ENCODE measurements at regions not wholly inside any gene's neighbourhood (a gene's known extent, or its start where the extent isn't known, plus 50 kb on each side); places are given as distances from the start of the nearest gene placed in this dataset.
"Not testable (repeated sequence)": the region's sequence is repeated elsewhere in the genome, so short reads cannot be mapped to it uniquely, and the experiment has no call there.

DNA sequence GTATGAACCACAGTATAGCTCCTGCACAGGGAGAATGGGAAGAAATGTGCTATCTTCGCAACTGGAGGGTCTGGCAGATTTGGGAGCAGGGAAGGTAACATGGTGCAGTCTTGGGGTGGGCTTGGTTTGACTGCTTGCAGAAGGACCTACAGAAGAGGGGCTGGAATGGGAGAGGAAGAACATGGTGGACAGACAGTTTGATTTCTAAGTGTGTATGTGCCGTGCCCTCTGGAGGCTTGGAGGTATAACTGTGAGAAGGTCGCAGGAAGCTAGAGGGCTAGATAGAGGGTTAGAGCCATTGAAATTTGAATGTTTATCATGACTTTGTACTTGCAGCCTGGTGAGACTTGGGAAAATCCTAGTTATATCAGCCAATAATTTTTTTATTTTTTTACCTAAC is 169.2 kb downstream of the SQOR start:
- no peaks in the 10 kb centered on the region for H3K9me3 ChIP-seq (ENCODE audit: insufficient read depth, low read length)
- no peak overlapping the region for H2AFZ ChIP-seq (ENCODE audit: low read depth, low read length, severe bottlenecking)
- H4K20me1 ChIP-seq (ENCODE audit: low read depth, low read length): no peaks in the 10 kb centered on the region
- no peak overlapping the region for H3K9ac ChIP-seq (ENCODE audit: low read length)
- no peaks in the 10 kb centered on the region for H3K79me2 ChIP-seq (ENCODE audit: insufficient read depth, low read length)
- no peak overlapping the region for H3K4me3 ChIP-seq (ENCODE audit: insufficient read depth, low read length, poor library complexity, severe bottlenecking)
- H3K4me2 ChIP-seq (ENCODE audit: low read depth, low read length, poor library complexity, severe bottlenecking): no peak overlapping the region
- TF ChIP-seq CTCF (IDR thresholded peaks at IDR 0.05; ENCODE audit: insufficient read depth, low read length, poor library complexity, severe bottlenecking) (no peak), EZH2phosphoT487 (conservative IDR thresholded peaks at IDR 0.05; ENCODE audit: low read length) (no peak)
- no peaks in the 10 kb centered on the region for H3K9me2 ChIP-seq (replicated peaks; ENCODE audit: insufficient read depth, low read length)
- H3K27ac ChIP-seq (ENCODE audit: low read depth, low read length): no peak overlapping the region
- no peaks in the 10 kb centered on the region for H3K36me3 ChIP-seq (ENCODE audit: low read length)
- no peaks in the 10 kb centered on the region for H3F3A ChIP-seq (ENCODE audit: insufficient read depth)
- no peaks in the 10 kb centered on the region for H3K27me3 ChIP-seq (ENCODE audit: low read length)

GRCh38 chr15:45810201-45810600 is 175.4 kb downstream of the SQOR start:
- no peak overlapping the region for H2AFZ ChIP-seq (ENCODE audit: low read depth, low read length, severe bottlenecking)
- H3K9me2 ChIP-seq (replicated peaks; ENCODE audit: insufficient read depth, low read length): no peaks in the 10 kb centered on the region
- H3F3A ChIP-seq (ENCODE audit: insufficient read depth): no peaks in the 10 kb centered on the region
- H3K27ac ChIP-seq (ENCODE audit: low read depth, low read length): no peak overlapping the region
- H3K27me3 ChIP-seq (ENCODE audit: low read length): no peaks in the 10 kb centered on the region
- H3K4me2 ChIP-seq (ENCODE audit: low read depth, low read length, poor library complexity, severe bottlenecking): no peak overlapping the region
- no peak for TF ChIP-seq CTCF (IDR thresholded peaks at IDR 0.05; ENCODE audit: insufficient read depth, low read length, poor library complexity, severe bottlenecking)
- TF ChIP-seq EZH2phosphoT487 (conservative IDR thresholded peaks at IDR 0.05; ENCODE audit: low read length): no peak
- H3K9me3 ChIP-seq (ENCODE audit: insufficient read depth, low read length): no peaks in the 10 kb centered on the region
- H3K79me2 ChIP-seq (ENCODE audit: insufficient read depth, low read length): no peaks in the 10 kb centered on the region
- no peak overlapping the region for H3K9ac ChIP-seq (ENCODE audit: low read length)
- no peak overlapping the region for H3K4me3 ChIP-seq (ENCODE audit: insufficient read depth, low read length, poor library complexity, severe bottlenecking)
- no peaks in the 10 kb centered on the region for H3K36me3 ChIP-seq (ENCODE audit: low read length)
- H4K20me1 ChIP-seq (ENCODE audit: low read depth, low read length): no peaks in the 10 kb centered on the region

DNA sequence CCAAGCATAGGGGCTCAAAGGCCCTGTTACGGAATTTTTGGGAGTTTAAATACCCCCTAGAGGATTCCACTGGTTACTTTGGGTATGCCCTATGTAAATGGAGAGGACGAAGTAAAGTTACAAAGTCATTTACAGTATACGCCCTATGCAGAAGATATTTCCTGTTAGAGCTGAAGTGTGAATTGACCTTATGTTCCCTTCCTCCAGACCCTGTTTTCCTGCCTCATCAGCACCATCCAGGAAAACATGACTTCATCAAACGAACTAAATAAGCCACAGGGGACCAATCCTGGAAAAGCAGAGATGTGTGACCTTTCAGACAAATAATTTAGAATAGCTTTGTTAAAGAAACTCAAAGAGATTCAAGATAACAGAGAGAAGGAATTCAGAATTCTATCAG is 177.4 kb downstream of the SQOR start:
- H3K9me3 ChIP-seq (ENCODE audit: insufficient read depth, low read length): no peaks in the 10 kb centered on the region
- no peak for TF ChIP-seq EZH2phosphoT487 (conservative IDR thresholded peaks at IDR 0.05; ENCODE audit: low read length)
- TF ChIP-seq CTCF (IDR thresholded peaks at IDR 0.05; ENCODE audit: insufficient read depth, low read length, poor library complexity, severe bottlenecking): no peak
- no peak overlapping the region for H3K4me3 ChIP-seq (ENCODE audit: insufficient read depth, low read length, poor library complexity, severe bottlenecking)
- H3K9ac ChIP-seq (ENCODE audit: low read length): no peak overlapping the region
- no peaks in the 10 kb centered on the region for H3K36me3 ChIP-seq (ENCODE audit: low read length)
- no peaks in the 10 kb centered on the region for H3F3A ChIP-seq (ENCODE audit: insufficient read depth)
- no peak overlapping the region for H3K27ac ChIP-seq (ENCODE audit: low read depth, low read length)
- no peaks in the 10 kb centered on the region for H3K79me2 ChIP-seq (ENCODE audit: insufficient read depth, low read length)
- H3K27me3 ChIP-seq (ENCODE audit: low read length): no peaks in the 10 kb centered on the region
- no peaks in the 10 kb centered on the region for H3K9me2 ChIP-seq (replicated peaks; ENCODE audit: insufficient read depth, low read length)
- H3K4me2 ChIP-seq (ENCODE audit: low read depth, low read length, poor library complexity, severe bottlenecking): no peak overlapping the region
- no peaks in the 10 kb centered on the region for H4K20me1 ChIP-seq (ENCODE audit: low read depth, low read length)
- H2AFZ ChIP-seq (ENCODE audit: low read depth, low read length, severe bottlenecking): no peak overlapping the region

DNA sequence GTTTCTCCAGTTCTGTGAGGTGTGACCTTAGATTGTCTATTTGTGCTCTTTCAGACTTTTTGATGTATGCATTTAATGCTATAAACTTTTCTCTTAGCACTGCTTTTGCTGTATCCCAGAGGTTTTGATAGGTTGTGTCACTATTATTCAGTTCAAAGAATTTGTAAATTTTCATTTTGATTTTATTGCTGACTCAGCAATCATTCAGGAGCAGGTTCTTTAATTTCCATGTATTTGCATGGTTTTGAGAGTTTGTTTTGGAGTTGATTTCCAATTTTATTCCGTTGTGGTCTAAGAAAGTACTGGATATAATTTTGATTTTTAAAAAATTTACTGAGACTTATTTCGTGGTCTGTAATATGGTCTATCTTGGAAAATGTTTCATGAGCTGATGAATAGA is 182.7 kb downstream of the SQOR start:
- H4K20me1 ChIP-seq (ENCODE audit: low read depth, low read length); H2AFZ ChIP-seq (ENCODE audit: low read depth, low read length, severe bottlenecking); H3K27me3 ChIP-seq (ENCODE audit: low read length); H3K9me2 ChIP-seq (replicated peaks; ENCODE audit: insufficient read depth, low read length); H3K4me3 ChIP-seq (ENCODE audit: insufficient read depth, low read length, poor library complexity, severe bottlenecking); H3F3A ChIP-seq (ENCODE audit: insufficient read depth); H3K9me3 ChIP-seq (ENCODE audit: insufficient read depth, low read length); H3K27ac ChIP-seq (ENCODE audit: low read depth, low read length); H3K4me2 ChIP-seq (ENCODE audit: low read depth, low read length, poor library complexity, severe bottlenecking); H3K9ac ChIP-seq (ENCODE audit: low read length); H3K79me2 ChIP-seq (ENCODE audit: insufficient read depth, low read length); H3K36me3 ChIP-seq (ENCODE audit: low read length): not testable (repeated sequence)

Data from SU-DHL-6 (cell line).